Liver (tissue), 7 donors: ENCODE measurements at regions not wholly inside any gene's neighbourhood (a gene's known extent, or its start where the extent isn't known, plus 50 kb on each side); places are given as distances from the start of the nearest gene placed in this dataset.

Source experiments
- DNase-seq: peaks from one replicate; pipeline ENCODE4 v3.0.0-alpha.2; 2017; ENCODE audit warnings: low spot score
- H3K27ac ChIP-seq, 2 donors: one replicate each; pipeline ENCODE4 v1.7.0; 2013; ENCODE audit warnings: inconsistent platforms in 2 of 2, low read length in 2 of 2, control low read depth in 1 of 2, low read depth in 1 of 2, mild to moderate bottlenecking in 1 of 2
- H3K27me3 ChIP-seq, 4 donors: one replicate each; pipeline versions ENCODE4 v1.6.1 to v1.7.0; 2013; ENCODE audit warnings: low read length in 3 of 4, inconsistent platforms in 1 of 4, mild to moderate bottlenecking in 1 of 4, moderate library complexity in 1 of 4; ENCODE audit not compliant: control insufficient read depth in 4 of 4, insufficient read depth in 4 of 4
- H3K36me3 ChIP-seq, 4 donors: one replicate each; pipeline versions ENCODE4 v1.6.1 to v1.7.0; 2013; ENCODE audit warnings: low read length in 3 of 4, mild to moderate bottlenecking in 3 of 4, low read depth in 1 of 4, moderate library complexity in 1 of 4; ENCODE audit not compliant: control insufficient read depth in 4 of 4, insufficient read depth in 3 of 4
- H3K4me1 ChIP-seq, 4 donors: one replicate each; pipeline versions ENCODE4 v1.6.1 to v1.7.0; 2013; ENCODE audit warnings: low read length in 3 of 4, mild to moderate bottlenecking in 3 of 4, moderate library complexity in 1 of 4; ENCODE audit not compliant: control insufficient read depth in 4 of 4, insufficient read depth in 4 of 4
- H3K4me3 ChIP-seq, 3 donors: one replicate each; pipeline versions ENCODE4 v1.6.1 to v1.7.0; 2013; ENCODE audit warnings: low read length in 3 of 3, control low read depth in 1 of 3, low read depth in 1 of 3, mild to moderate bottlenecking in 1 of 3
- H3K9ac ChIP-seq, 2 donors: one replicate each; pipeline ENCODE4 v1.7.0; 2013; ENCODE audit warnings: low read length in 2 of 2, mild to moderate bottlenecking in 2 of 2, moderate library complexity in 2 of 2, control low read depth in 1 of 2, low read depth in 1 of 2
- H3K9me3 ChIP-seq, 4 donors: one replicate each; pipeline versions ENCODE4 v1.6.1 to v1.7.0; 2013; ENCODE audit warnings: low read length in 3 of 4; ENCODE audit not compliant: control insufficient read depth in 4 of 4
- FOXA1 ChIP-seq: IDR thresholded peaks from 2 replicates; pipeline ENCODE4 v1.6.1; 2016; ENCODE audit warnings: antibody characterized with exemption
- FOXA2 ChIP-seq: IDR thresholded peaks from 2 replicates; pipeline ENCODE4 v1.6.1; 2016; ENCODE audit warnings: antibody characterized with exemption
- GABPA ChIP-seq, 2 donors: IDR thresholded peaks in 1 of 2; conservative IDR thresholded peaks in 1 of 2; 2 replicates each; pipeline ENCODE4 v1.6.1; 2016; ENCODE audit warnings: antibody characterized with exemption in 2 of 2, mild to moderate bottlenecking in 1 of 2, moderate library complexity in 1 of 2
- HNF4G ChIP-seq: IDR thresholded peaks from 2 replicates; pipeline ENCODE4 v1.6.1; 2016; ENCODE audit warnings: antibody characterized with exemption
- JUND ChIP-seq, 2 donors: IDR thresholded peaks; 2 replicates each; pipeline ENCODE4 v1.6.1; 2016; ENCODE audit warnings: antibody characterized with exemption in 2 of 2
- RXRA ChIP-seq, 2 donors: IDR thresholded peaks; 2 replicates each; pipeline ENCODE4 v1.6.1; 2017 to 2018; ENCODE audit warnings: antibody characterized with exemption in 2 of 2, mild to moderate bottlenecking in 1 of 2
- SP1 ChIP-seq: IDR thresholded peaks from 2 replicates; pipeline ENCODE4 v1.6.1; 2018; ENCODE audit warnings: antibody characterized with exemption, mild to moderate bottlenecking
- YY1 ChIP-seq: IDR thresholded peaks from 2 replicates; pipeline ENCODE4 v1.6.1; 2016; ENCODE audit warnings: antibody characterized with exemption, mild to moderate bottlenecking
- WGBS: extraction: QIAGEN DNeasy Blood & Tissue Kit; methylation state at CpG from one replicate; pipeline ENCODE4 v1.1.7; 2013; 5-methylcytosine and 5-hydroxymethylcytosine counted together
- TF ChIP-seq, protein P1 (sequence below): IDR thresholded peaks from 2 replicates; pipeline ENCODE4 v1.6.1; 2016; ENCODE audit warnings: antibody characterized with exemption
- TF ChIP-seq, protein P2 (sequence below): IDR thresholded peaks from 2 replicates; pipeline ENCODE4 v1.6.1; 2016; ENCODE audit warnings: antibody characterized with exemption
- TF ChIP-seq, protein P3 (sequence below): IDR thresholded peaks from 2 replicates; pipeline ENCODE4 v1.6.1; 2016; ENCODE audit warnings: antibody characterized with exemption, mild to moderate bottlenecking
- TF ChIP-seq, protein P4 (sequence below): IDR thresholded peaks from 2 replicates; pipeline ENCODE4 v1.6.1; 2016; ENCODE audit warnings: antibody characterized with exemption
- donor health status: healthy.
- donor health status: healthy.
- donor health status: healthy.
- donor health status: healthy.

DNA sequence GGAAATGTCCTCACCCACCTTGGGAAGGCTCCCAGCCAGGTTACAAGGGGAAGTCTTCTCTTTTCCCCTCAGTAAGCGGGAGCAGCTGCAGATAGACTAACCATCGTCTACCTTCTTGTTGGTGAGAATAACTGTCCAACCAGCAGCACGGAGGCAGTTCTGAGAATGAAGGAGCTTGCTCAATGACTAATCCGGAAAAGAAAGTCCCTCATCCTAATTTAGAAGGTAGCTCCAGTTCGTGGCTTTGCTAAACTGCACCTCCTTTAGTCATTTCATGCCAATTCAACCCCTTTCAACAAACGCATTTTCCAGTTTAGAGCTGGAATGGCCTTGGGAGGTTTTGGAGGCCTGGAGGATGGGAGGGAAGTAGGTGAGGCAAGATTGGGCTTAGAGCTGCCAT is 527.4 kb upstream of the PROK2 start:
- WGBS = 87% methylated on average over 6 of the region's 6 CpGs
- Histone ChIP-seq H3K36me3 (no peaks in the 10 kb centered on the region), H3K9me3 (no peaks in the 10 kb centered on the region), H3K27me3 (no peaks in the 10 kb centered on the region), H3K4me3 (no peak overlapping the region), H3K27ac (no peak overlapping the region), H3K4me1 (peaks cover 3 to 21% (median 12%) of the 10 kb centered on the region in 4 donors), H3K9ac (no peak overlapping the region)
- no peak for TF ChIP-seq HNF4G
- TF ChIP-seq SP1 = no peak
- no peak for DNase-seq

DNA sequence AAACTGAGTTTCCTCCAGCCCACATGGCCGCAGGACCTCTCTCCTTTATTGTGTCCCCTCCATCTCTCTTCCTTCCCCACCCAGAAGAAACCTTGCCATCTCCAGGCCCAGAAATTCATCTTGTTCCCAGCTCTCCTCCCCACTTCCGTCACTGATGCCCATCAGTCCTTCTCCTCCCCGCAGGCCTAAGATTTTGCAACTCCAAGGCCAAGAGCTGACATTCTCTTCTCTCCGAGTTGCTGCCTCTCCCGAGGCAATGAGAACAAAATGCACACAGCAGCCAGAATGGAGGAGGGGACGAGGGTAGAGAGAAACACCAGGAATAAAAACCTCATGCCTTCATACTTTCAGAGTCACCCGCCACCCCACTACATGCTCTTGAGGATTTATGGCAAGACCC is 526.5 kb upstream of the PROK2 start:
- Histone ChIP-seq H3K36me3 (no peaks in the 10 kb centered on the region), H3K9ac (no peak overlapping the region), H3K27ac (no peak overlapping the region), H3K4me3 (no peak overlapping the region), H3K4me1 (peaks cover 0 to 14% (median 6%) of the 10 kb centered on the region in 4 donors), H3K9me3 (no peaks in the 10 kb centered on the region), H3K27me3 (no peaks in the 10 kb centered on the region)
- WGBS = 92% methylated on average over 7 of the region's 7 CpGs
- no peak for TF ChIP-seq GABPA (IDR thresholded peaks at IDR 0.05 in 1 of 2, conservative IDR thresholded peaks at IDR 0.05 in 1 of 2)
- no peak for TF ChIP-seq JUND (IDR thresholded peaks at IDR 0.05)
- no peak for TF ChIP-seq RXRA (IDR thresholded peaks at IDR 0.05)
- TF ChIP-seq, protein P1, sequence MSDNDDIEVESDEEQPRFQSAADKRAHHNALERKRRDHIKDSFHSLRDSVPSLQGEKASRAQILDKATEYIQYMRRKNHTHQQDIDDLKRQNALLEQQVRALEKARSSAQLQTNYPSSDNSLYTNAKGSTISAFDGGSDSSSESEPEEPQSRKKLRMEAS = no peak
- no peak for TF ChIP-seq FOXA2
- TF ChIP-seq YY1 = no peak
- no peak for TF ChIP-seq FOXA1
- TF ChIP-seq HNF4G = no peak
- no peak for TF ChIP-seq SP1
- TF ChIP-seq, protein P2, sequence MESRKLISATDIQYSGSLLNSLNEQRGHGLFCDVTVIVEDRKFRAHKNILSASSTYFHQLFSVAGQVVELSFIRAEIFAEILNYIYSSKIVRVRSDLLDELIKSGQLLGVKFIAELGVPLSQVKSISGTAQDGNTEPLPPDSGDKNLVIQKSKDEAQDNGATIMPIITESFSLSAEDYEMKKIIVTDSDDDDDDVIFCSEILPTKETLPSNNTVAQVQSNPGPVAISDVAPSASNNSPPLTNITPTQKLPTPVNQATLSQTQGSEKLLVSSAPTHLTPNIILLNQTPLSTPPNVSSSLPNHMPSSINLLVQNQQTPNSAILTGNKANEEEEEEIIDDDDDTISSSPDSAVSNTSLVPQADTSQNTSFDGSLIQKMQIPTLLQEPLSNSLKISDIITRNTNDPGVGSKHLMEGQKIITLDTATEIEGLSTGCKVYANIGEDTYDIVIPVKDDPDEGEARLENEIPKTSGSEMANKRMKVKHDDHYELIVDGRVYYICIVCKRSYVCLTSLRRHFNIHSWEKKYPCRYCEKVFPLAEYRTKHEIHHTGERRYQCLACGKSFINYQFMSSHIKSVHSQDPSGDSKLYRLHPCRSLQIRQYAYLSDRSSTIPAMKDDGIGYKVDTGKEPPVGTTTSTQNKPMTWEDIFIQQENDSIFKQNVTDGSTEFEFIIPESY = no peak
- TF ChIP-seq, protein P3, sequence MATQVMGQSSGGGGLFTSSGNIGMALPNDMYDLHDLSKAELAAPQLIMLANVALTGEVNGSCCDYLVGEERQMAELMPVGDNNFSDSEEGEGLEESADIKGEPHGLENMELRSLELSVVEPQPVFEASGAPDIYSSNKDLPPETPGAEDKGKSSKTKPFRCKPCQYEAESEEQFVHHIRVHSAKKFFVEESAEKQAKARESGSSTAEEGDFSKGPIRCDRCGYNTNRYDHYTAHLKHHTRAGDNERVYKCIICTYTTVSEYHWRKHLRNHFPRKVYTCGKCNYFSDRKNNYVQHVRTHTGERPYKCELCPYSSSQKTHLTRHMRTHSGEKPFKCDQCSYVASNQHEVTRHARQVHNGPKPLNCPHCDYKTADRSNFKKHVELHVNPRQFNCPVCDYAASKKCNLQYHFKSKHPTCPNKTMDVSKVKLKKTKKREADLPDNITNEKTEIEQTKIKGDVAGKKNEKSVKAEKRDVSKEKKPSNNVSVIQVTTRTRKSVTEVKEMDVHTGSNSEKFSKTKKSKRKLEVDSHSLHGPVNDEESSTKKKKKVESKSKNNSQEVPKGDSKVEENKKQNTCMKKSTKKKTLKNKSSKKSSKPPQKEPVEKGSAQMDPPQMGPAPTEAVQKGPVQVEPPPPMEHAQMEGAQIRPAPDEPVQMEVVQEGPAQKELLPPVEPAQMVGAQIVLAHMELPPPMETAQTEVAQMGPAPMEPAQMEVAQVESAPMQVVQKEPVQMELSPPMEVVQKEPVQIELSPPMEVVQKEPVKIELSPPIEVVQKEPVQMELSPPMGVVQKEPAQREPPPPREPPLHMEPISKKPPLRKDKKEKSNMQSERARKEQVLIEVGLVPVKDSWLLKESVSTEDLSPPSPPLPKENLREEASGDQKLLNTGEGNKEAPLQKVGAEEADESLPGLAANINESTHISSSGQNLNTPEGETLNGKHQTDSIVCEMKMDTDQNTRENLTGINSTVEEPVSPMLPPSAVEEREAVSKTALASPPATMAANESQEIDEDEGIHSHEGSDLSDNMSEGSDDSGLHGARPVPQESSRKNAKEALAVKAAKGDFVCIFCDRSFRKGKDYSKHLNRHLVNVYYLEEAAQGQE = no peak
- TF ChIP-seq, protein P4, sequence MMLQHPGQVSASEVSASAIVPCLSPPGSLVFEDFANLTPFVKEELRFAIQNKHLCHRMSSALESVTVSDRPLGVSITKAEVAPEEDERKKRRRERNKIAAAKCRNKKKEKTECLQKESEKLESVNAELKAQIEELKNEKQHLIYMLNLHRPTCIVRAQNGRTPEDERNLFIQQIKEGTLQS = no peak
- DNase-seq = no peak
